GM12878 (cell line): ENCODE measurements at regions not wholly inside any gene's neighbourhood (a gene's known extent, or its start where the extent isn't known, plus 50 kb on each side); places are given as distances from the start of the nearest gene placed in this dataset.
"Not testable (repeated sequence)": the region's sequence is repeated elsewhere in the genome, so short reads cannot be mapped to it uniquely, and the experiment has no call there.

Experiments used
- ATAC-seq: fragments of 200-7000 bp; cut with Tn5 transposase; 3 replicates; pipeline ENCODE4 v1.9.1; 2020; ENCODE audit warnings: mild to moderate bottlenecking, moderate library complexity
- BruUV-seq: library from RNA; stranded (reverse); fragments of 400-500 nt; replicated peaks from 2 replicates; lab custom pipeline; 2021; lab: Mats Ljungman, UMichigan
- CTCF ChIA-PET: fragments of 300-600 bp; sonication (Branson Sonifier 250); formaldehyde crosslinking; extraction: SDS; loops from one replicate; lab custom pipeline; 2021; ENCODE audit warnings: inconsistent platforms; lab: Yijun Ruan, JAX
- POLR2A ChIA-PET: fragments of 350-600 bp; formaldehyde crosslinking; extraction: SDS; loops from one replicate; lab custom pipeline; 2021; ENCODE audit warnings: inconsistent platforms; lab: Charles Lee
- RAD21 ChIA-PET: fragments of 300-600 bp; sonication (Branson Sonifier 250); formaldehyde crosslinking; loops from one replicate; lab custom pipeline; 2023; ENCODE audit warnings: antibody characterized with exemption; ENCODE audit not compliant: unreplicated experiment; lab: Charles Lee
- SMC1A ChIA-PET: fragments of 300-600 bp; sonication (Branson Sonifier 250); formaldehyde crosslinking; loops from one replicate; lab custom pipeline; 2023; ENCODE audit not compliant: unreplicated experiment, uncharacterized antibody; lab: Charles Lee
- DNase-seq: peaks from one replicate; pipeline ENCODE4 v3.0.0-alpha.2; 2011; ENCODE audit warnings: low read depth, low spot score
- FAIRE-seq: peaks from 3 replicates; lab custom pipeline; 2011; peaks lifted over from hg19 to GRCh38; lab: Jason Lieb, UNC
- H2AFZ ChIP-seq: 2 replicates; pipeline ENCODE4 v1.6.0; 2011; ENCODE audit warnings: low read depth, low read length, control low read depth; ENCODE audit not compliant: control insufficient read depth
- H3K27ac ChIP-seq: 2 replicates; pipeline ENCODE4 v1.5.1; 2011; ENCODE audit warnings: control low read depth; ENCODE audit not compliant: control insufficient read depth, insufficient read depth
- H3K27me3 ChIP-seq, 2 experiments: replicated peaks in 1 of 2; 2 replicates each; pipeline versions ENCODE4 v1.6.0 to v1.6.1; 2011; ENCODE audit warnings: low read length in 1 of 2; ENCODE audit not compliant: control insufficient read depth in 2 of 2, insufficient read depth in 2 of 2
- H3K36me3 ChIP-seq, 2 experiments: 2 replicates each; pipeline ENCODE4 v1.5.1; 2011; ENCODE audit warnings: low read length in 1 of 2; ENCODE audit not compliant: control insufficient read depth in 2 of 2, insufficient read depth in 2 of 2
- H3K4me1 ChIP-seq: 2 replicates; pipeline ENCODE4 v1.6.1; 2011; ENCODE audit warnings: mild to moderate bottlenecking, low read length, moderate library complexity, mixed read lengths; ENCODE audit not compliant: control insufficient read depth, insufficient read depth
- H3K4me2 ChIP-seq: 2 replicates; pipeline ENCODE4 v1.6.0; 2011; ENCODE audit warnings: control low read depth; ENCODE audit not compliant: control insufficient read depth, insufficient read depth
- H3K4me3 ChIP-seq: fragments of 200-600 bp; sonication (generic); 2 replicates; pipeline ENCODE4 v1.5.1; 2016
- H3K79me2 ChIP-seq: 2 replicates; pipeline ENCODE4 v1.6.0; 2011; ENCODE audit warnings: low read length; ENCODE audit not compliant: control insufficient read depth, insufficient read depth
- H3K9ac ChIP-seq: 2 replicates; pipeline ENCODE4 v1.8.0; 2011; ENCODE audit warnings: low read length, control low read depth, mixed read lengths; ENCODE audit not compliant: control insufficient read depth, insufficient read depth
- H3K9me3 ChIP-seq: replicated peaks from 3 replicates; pipeline ENCODE4 v1.5.1; 2011; ENCODE audit warnings: mild to moderate bottlenecking, low read length; ENCODE audit not compliant: control insufficient read depth, insufficient read depth
- H4K20me1 ChIP-seq: 2 replicates; pipeline ENCODE4 v1.6.0; 2011; ENCODE audit not compliant: control insufficient read depth, insufficient read depth
- WGBS: methylation state at CpG from one replicate; pipeline ENCODE4 v1.1.6; 2016; ENCODE audit warnings: low lambda C conversion rate; ENCODE audit not compliant: insufficient replicate concordance, insufficient coverage; ENCODE audit errors: missing lambda C conversion rate; 5-methylcytosine and 5-hydroxymethylcytosine counted together
- in situ Hi-C: fragments of 300-500 bp; cut with MboI; formaldehyde crosslinking; loops from 9 replicates; pipeline ENCODE4 v1.14.3; 2018; ENCODE audit warnings: mixed read lengths
- intact Hi-C: fragments of 100-400 bp; cut with micrococcal nuclease; formaldehyde crosslinking; loops from one replicate; pipeline ENCODE4 v1.14.2; 2022; ENCODE audit not compliant: unreplicated experiment

- SMC1A ChIA-PET, RAD21 ChIA-PET, intact Hi-C loops, FAIRE-seq, H3K36me3 ChIP-seq, CTCF ChIA-PET, ATAC-seq, DNase-seq, in situ Hi-C loops, H3K9ac ChIP-seq, H3K27ac ChIP-seq, H3K9me3 ChIP-seq, H3K4me3 ChIP-seq, H4K20me1 ChIP-seq, H3K4me2 ChIP-seq, POLR2A ChIA-PET, H3K27me3 ChIP-seq, BruUV-seq, H3K4me1 ChIP-seq, H3K79me2 ChIP-seq, H2AFZ ChIP-seq: not testable (repeated sequence)
- WGBS = 33% methylated on average over 4 of the region's 4 CpGs
Measured at GRCh38 chr9:41246702-41247101, 57.6 kb upstream of the ZNG1F start.
